ENCODE measurements at regions not wholly inside any gene's neighbourhood (a gene's known extent, or its start where the extent isn't known, plus 50 kb on each side); places are given as distances from the start of the nearest gene placed in this dataset.

DNA sequence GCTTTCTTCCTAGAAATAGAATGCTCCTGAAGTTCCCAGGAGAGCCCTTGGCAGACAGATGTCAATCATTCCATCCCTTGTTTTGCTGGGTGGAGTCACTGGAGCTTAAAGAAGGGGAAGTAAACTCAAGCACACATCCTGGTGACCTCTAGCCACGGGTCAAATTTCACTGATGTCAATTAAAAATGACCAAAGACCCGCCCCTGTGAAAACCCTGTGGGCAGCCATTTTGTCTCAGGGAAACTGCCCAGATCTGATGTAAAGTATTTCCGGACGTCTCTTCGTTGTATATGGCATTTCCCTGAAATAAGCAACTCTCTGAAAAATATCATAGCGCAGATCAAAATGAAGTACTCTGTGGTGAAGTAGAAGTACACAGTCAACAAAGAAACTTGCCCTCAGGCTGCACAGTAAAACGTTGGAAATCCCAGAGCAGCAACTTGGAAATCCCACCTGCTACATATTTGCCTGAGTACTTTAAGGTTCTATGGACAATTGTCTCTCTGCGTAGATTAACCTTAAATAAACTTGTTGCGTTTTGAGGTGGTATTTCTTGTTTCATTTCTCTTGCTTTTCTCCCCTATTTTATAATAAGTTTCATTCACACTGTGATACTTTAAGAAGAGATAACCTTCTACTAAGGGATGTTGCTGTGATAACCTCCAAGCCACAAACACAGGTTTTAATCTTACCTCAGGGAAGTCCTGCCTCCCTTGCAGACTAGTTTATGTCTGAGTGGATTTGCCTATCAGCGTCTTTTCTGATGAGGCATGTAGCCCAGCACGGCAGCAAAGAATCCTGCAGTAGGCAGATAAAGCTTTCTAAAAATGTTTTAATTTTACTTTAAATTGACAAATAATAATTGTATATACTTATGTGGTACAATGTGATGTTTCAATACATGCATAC lies 60.9 kb upstream of the PIP5K1B start:
- H3K27ac ChIP-seq, result peak overlapping the region in 2 of 21 experiments; percentile 14 to 29
- no peak overlapping the region for H3K4me3 ChIP-seq

DNA sequence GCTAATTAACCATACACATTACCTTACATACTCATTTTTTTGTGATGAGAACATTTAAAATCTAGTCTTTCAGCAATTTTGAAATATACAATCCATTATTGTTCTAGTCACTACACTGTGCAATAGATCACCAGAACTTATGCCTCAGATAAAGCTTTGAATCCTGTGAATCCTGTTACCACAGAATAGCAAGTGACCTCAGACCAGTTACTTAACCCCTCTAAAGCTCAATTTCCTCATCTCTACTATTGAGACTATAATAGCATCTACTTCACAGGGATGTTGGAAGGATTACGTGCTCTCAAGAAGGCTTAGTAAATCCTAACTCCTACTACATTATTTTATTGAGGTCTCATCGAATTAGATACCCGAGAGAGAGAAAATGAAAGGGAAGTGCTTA lies 60.2 kb upstream of the PIP5K1B start:
- Histone ChIP-seq H3K27ac (no peak overlapping the region), H3K4me3 (no peak overlapping the region)

DNA sequence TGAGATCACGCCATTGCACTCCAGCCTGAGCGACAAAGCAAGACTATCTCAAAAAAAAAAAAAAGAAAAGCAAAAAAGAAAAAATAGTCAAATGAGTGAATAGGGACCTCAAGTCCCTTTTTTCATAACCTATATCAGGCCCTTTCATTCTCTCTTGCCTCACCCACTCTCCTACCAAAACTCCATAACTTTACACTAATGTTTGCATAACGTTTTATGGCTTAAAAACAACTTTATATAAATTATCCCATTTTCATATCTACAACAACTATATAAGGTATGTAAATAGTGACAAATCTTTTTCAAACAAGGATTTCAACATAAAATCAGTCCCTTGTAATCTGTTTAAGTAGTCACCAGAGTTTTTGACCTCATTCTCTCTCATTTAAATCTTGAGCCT lies 56.9 kb upstream of the PIP5K1B start:
- Histone ChIP-seq H3K4me3 (no peak overlapping the region), H3K27ac (no peak overlapping the region)

DNA sequence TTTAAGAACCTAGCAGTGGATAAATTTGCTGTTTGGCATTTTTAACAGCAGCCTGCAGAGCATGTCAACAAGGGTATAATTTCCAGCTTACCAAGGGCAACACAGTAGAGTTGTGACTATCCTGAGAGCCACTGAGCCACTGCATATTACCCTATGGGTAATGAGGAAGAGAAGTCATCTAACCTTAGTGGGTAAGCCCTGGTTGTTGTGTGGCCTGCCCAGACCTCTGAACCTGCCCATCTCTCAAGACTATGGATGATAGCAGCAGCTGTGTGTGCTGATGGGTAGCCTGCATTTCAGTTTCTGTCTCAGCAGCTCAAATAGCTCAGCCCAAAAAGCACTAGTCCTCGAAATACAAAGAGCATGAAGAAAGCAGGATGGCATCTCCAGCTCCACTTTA lies 56.1 kb upstream of the PIP5K1B start:
- Histone ChIP-seq H3K27ac (no peak overlapping the region), H3K4me3 (no peak overlapping the region)

DNA sequence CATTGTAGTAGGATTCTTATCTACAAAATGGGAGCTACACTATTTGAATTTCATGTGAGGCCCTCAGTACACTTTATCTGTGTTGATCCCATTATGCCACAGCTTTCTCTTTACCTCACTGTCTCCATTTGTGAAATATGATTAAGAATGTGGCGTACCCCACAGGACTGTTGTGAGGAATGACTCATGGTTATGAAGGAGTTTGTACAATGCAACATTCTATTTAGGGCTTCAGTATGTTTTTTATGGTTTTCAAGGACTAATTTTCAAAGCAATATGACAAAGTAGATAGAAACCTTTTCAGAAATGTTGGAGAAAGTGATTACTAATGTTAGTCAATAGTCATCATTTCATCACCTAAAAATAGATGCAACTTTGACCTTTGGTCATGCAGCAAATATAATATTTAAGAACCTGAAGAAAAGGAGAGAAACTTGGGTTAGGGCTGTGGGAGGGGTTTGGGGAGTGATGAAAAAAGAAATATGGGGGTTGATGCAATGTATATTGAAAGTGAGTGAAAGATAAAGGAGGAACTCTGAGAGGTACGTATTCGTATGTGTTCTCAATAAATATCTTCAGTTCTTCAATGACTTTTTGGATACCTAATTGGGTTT lies 53.7 kb upstream of the PIP5K1B start:
- Histone ChIP-seq H3K27ac (no peak overlapping the region), H3K4me3 (no peak overlapping the region)

DNA sequence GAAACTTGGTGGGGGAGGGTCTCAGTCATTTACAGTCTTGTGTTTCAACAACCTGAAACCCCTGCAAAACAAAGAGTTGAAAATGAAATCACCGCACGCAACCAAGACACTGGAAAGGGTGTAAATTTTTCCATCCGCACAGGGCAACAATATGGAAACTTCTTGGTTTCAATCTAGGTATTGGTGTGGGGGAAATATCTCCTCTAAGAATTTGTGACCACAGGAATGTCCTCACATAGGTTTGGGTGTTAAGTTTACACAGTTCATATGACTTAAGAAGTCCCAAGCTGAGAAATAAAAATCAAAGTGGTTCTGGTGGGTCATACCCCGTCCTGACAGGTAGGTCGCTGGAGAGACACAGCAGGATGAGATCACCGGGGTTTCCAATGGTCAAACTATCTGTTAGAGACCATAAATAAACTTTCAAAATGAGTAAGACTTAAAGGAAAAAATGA lies 51.9 kb upstream of the PIP5K1B start:
- Histone ChIP-seq H3K4me3 (no peak overlapping the region), H3K27ac (no peak overlapping the region)

DNA sequence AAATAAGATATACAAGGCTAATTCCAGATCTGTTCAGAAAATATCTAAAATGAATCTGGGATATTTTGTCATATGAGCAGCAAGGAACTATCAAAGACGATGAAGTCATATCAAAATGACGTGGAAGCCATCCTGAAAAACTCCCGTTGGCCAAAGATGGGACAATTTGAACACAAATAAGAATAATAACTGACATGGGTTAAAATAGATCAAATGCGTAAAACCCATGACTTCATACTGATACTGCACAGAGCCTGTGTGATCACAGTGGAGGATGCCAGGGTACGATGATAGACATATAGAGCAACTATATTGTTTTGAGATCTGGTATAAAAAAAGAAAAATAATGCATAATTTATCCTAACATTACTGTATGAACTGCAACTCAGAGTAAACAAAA lies 51.0 kb upstream of the PIP5K1B start:
- Histone ChIP-seq H3K4me3 (no peak overlapping the region), H3K27ac (no peak overlapping the region)

All from skin epidermis (tissue), 12 donors.